ENCODE measurements at regions not wholly inside any gene's neighbourhood (a gene's known extent, or its start where the extent isn't known, plus 50 kb on each side); places are given as distances from the start of the nearest gene placed in this dataset.

- TF ChIP-seq POLR2A (IDR thresholded peaks at IDR 0.05) (no peak), CTCF (IDR thresholded peaks at IDR 0.05 in 4 of 5, conservative IDR thresholded peaks at IDR 0.05 in 1 of 5) (no peak)
- DNase-seq (no peak), ATAC-seq (no peak)
- H3K27ac ChIP-seq: no peak overlapping the region
- H3K27me3 ChIP-seq: no peaks in the 10 kb centered on the region
- no peaks in the 10 kb centered on the region for H3K36me3 ChIP-seq
- H3K4me3 ChIP-seq: no peak overlapping the region
- intact Hi-C loops (cut with DNase I; ENCODE audit: low total_unique reads): no loop called here
- in situ Hi-C loops (cut with MboI; ENCODE audit: low sequenced_read_pairs in 4 of 4): no loop called here
- no peaks in the 10 kb centered on the region for H3K4me1 ChIP-seq
- no peaks in the 10 kb centered on the region for H3K9me3 ChIP-seq
Measured at GRCh38 chr9:102844716-102845115, 150.4 kb upstream of the CYLC2 start.

GRCh38 chr9:102842423-102842822 lies 152.7 kb upstream of the CYLC2 start:
- Histone ChIP-seq H3K4me3 (no peak overlapping the region), H3K27me3 (no peaks in the 10 kb centered on the region), H3K4me1 (no peaks in the 10 kb centered on the region), H3K9me3 (no peaks in the 10 kb centered on the region), H3K27ac (no peak overlapping the region), H3K36me3 (no peaks in the 10 kb centered on the region)
- ATAC-seq (no peak), DNase-seq (no peak)
- TF ChIP-seq POLR2A (IDR thresholded peaks at IDR 0.05): no peak
- intact Hi-C loops (cut with DNase I; ENCODE audit: low total_unique reads): no loop called here
- in situ Hi-C loops (cut with MboI; ENCODE audit: low sequenced_read_pairs in 4 of 4): no loop called here

- in situ Hi-C loops (cut with MboI; ENCODE audit: low sequenced_read_pairs in 4 of 4) (no loop called here), intact Hi-C loops (cut with DNase I; ENCODE audit: low total_unique reads) (no loop called here)
- no peak overlapping the region for H3K4me3 ChIP-seq
- TF ChIP-seq POLR2A (IDR thresholded peaks at IDR 0.05) (no peak), CTCF (IDR thresholded peaks at IDR 0.05 in 4 of 5, conservative IDR thresholded peaks at IDR 0.05 in 1 of 5) (no peak)
- H3K9me3 ChIP-seq: no peaks in the 10 kb centered on the region
- no peak for ATAC-seq
- no peaks in the 10 kb centered on the region for H3K36me3 ChIP-seq
- no peak for DNase-seq
- H3K4me1 ChIP-seq: no peaks in the 10 kb centered on the region
- no peak overlapping the region for H3K27ac ChIP-seq
- H3K27me3 ChIP-seq: no peaks in the 10 kb centered on the region
Measured at GRCh38 chr9:102841376-102841775, 153.8 kb upstream of the CYLC2 start.

GRCh38 chr9:102840335-102840734 lies 154.8 kb upstream of the CYLC2 start:
- Histone ChIP-seq H3K27me3 (no peaks in the 10 kb centered on the region), H3K36me3 (no peaks in the 10 kb centered on the region), H3K4me3 (no peak overlapping the region), H3K27ac (no peak overlapping the region), H3K4me1 (no peaks in the 10 kb centered on the region), H3K9me3 (no peaks in the 10 kb centered on the region)
- in situ Hi-C loops (cut with MboI; ENCODE audit: low sequenced_read_pairs in 4 of 4): no loop called here
- no peak for TF ChIP-seq POLR2A (IDR thresholded peaks at IDR 0.05)
- intact Hi-C loops (cut with DNase I; ENCODE audit: low total_unique reads): no loop called here
- DNase-seq: no peak
- no peak for ATAC-seq

- Histone ChIP-seq H3K4me3 (no peak overlapping the region), H3K4me1 (no peaks in the 10 kb centered on the region), H3K36me3 (no peaks in the 10 kb centered on the region), H3K27me3 (no peaks in the 10 kb centered on the region), H3K27ac (no peak overlapping the region), H3K9me3 (no peaks in the 10 kb centered on the region)
- intact Hi-C loops (cut with DNase I; ENCODE audit: low total_unique reads) (no loop called here), in situ Hi-C loops (cut with MboI; ENCODE audit: low sequenced_read_pairs in 4 of 4) (no loop called here)
- DNase-seq (no peak), ATAC-seq (no peak)
- TF ChIP-seq CTCF (IDR thresholded peaks at IDR 0.05 in 4 of 5, conservative IDR thresholded peaks at IDR 0.05 in 1 of 5): no peak
- TF ChIP-seq POLR2A (IDR thresholded peaks at IDR 0.05): no peak
Measured at GRCh38 chr9:102832814-102833213, 162.3 kb upstream of the CYLC2 start.

GRCh38 chr9:102796244-102796643 lies 198.9 kb upstream of the CYLC2 start:
- Histone ChIP-seq H3K27me3 (no peaks in the 10 kb centered on the region), H3K4me3 (no peak overlapping the region), H3K4me1 (no peaks in the 10 kb centered on the region), H3K36me3 (no peaks in the 10 kb centered on the region), H3K27ac (no peak overlapping the region), H3K9me3 (no peaks in the 10 kb centered on the region)
- intact Hi-C loops (cut with DNase I; ENCODE audit: low total_unique reads): no loop called here
- TF ChIP-seq CTCF (IDR thresholded peaks at IDR 0.05 in 4 of 5, conservative IDR thresholded peaks at IDR 0.05 in 1 of 5) (no peak), POLR2A (IDR thresholded peaks at IDR 0.05) (no peak)
- DNase-seq (no peak), ATAC-seq (no peak)
- in situ Hi-C loops (cut with MboI; ENCODE audit: low sequenced_read_pairs in 4 of 4): no loop called here
